ENCODE measurements at regions not wholly inside any gene's neighbourhood (a gene's known extent, or its start where the extent isn't known, plus 50 kb on each side); places are given as distances from the start of the nearest gene placed in this dataset.

DNA sequence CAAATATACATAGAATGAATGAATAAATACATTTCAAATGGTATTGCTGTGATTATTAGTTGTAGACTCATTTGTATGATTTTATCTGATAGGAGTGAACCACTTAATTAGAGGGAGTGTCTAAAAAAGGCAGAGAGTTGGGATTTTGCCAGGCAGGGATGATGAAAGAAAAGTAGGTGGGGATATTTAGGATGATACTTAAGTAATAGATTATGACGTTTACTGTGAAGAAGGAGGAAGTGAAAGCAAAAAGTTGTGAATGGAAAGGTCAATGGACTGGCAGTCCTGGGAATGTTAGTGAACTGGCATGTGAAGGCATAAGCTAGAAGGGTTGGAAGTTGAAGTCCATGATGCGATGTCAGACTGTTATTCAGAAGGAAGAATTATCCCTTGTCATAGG, 917.1 kb downstream of the RAPGEF2 start:
- Histone ChIP-seq H3K27ac (ENCODE audit: low read depth, low read length) (no peak overlapping the region), H4K20me1 (replicated peaks in 1 of 2; ENCODE audit: control insufficient read depth in 1 of 2, insufficient read depth in 2 of 2, low read length in 2 of 2) (no peaks in the 10 kb centered on the region), H2BK15ac (ENCODE audit: low read length) (no peak overlapping the region), H3K4me1 (replicated peaks in 1 of 4; ENCODE audit: control insufficient read depth in 3 of 4, insufficient read depth in 4 of 4, low read length in 3 of 4) (no peaks in the 10 kb centered on the region; a peak in 1 of 7 replicates), H3K9me3 (ENCODE audit: insufficient read depth in 2 of 2, low read depth in 1 of 2, low read length in 1 of 2) (no peaks in the 10 kb centered on the region; a peak in 1 of 4 replicates), H3K23ac (ENCODE audit: insufficient read length) (no peak overlapping the region), H3K4me2 (ENCODE audit: insufficient read depth in 1 of 2, low read depth in 2 of 2, low read length in 2 of 2) (no peak overlapping the region), H3K36me3 (ENCODE audit: control insufficient read depth in 2 of 4, insufficient read depth in 4 of 4, low read length in 3 of 4) (peaks cover 0 to 2% (median 0%) of the 10 kb centered on the region in 4 experiments; a peak in 1 of 8 replicates), H3K14ac (ENCODE audit: insufficient read length) (no peak overlapping the region), H3K4me3 (ENCODE audit: extremely low read depth in 1 of 4, insufficient read depth in 2 of 4, low read depth in 3 of 4, low read length in 4 of 4) (no peak overlapping the region), H3K9ac (replicated peaks in 1 of 4; ENCODE audit: extremely low read depth in 1 of 4, low read depth in 3 of 4, low read length in 3 of 4) (no peak overlapping the region), H4K91ac (replicated peaks; ENCODE audit: insufficient read length, low read length) (no peak overlapping the region), H4K8ac (ENCODE audit: extremely low read depth, insufficient read depth, low read length) (no peak overlapping the region), H2BK120ac (replicated peaks; ENCODE audit: low read depth, low read length) (no peak overlapping the region), H3K27me3 (replicated peaks in 1 of 4; ENCODE audit: control insufficient read depth in 3 of 4, extremely low read depth in 1 of 4, insufficient read depth in 3 of 4, low read length in 3 of 4) (no peaks in the 10 kb centered on the region), H3K79me2 (ENCODE audit: control insufficient read depth in 1 of 2, insufficient read depth in 2 of 2, low read length in 2 of 2) (no peaks in the 10 kb centered on the region), H3K23me2 (ENCODE audit: low read depth, low read length) (no peaks in the 10 kb centered on the region), H2BK12ac (ENCODE audit: low read depth, low read length) (no peak overlapping the region), H3K4ac (replicated peaks; ENCODE audit: insufficient read length, low read depth, low read length) (no peak overlapping the region), H3K56ac (replicated peaks; ENCODE audit: insufficient read length, low read depth, low read length) (no peak overlapping the region), H2BK20ac (ENCODE audit: low read length) (no peak overlapping the region), H3K18ac (ENCODE audit: extremely low read depth, low read length) (no peak overlapping the region), H4K5ac (ENCODE audit: insufficient read length, low read depth, low read length) (no peak overlapping the region), H3K79me1 (ENCODE audit: low read depth, low read length) (no peaks in the 10 kb centered on the region), H2AK5ac (ENCODE audit: low read depth, low read length) (no peak overlapping the region), H2AFZ (ENCODE audit: low read length) (no peak overlapping the region), H2BK5ac (ENCODE audit: low read depth, low read length) (no peak overlapping the region)
- FAIRE-seq: no peak
- ChIA-PET POLR2A (ENCODE audit: partially characterized antibody) (no interaction called here), CTCF (ENCODE audit: partially characterized antibody) (no interaction called here)
- WGBS, 2 experiments (ENCODE audit: extremely low coverage in 1 of 2, insufficient coverage in 1 of 2, insufficient read length in 1 of 2, insufficient replicate concordance in 2 of 2, low coverage in 1 of 2, low lambda C conversion rate in 2 of 2, missing lambda C conversion rate in 1 of 2): 93 to 100% methylated on average over 1 to 2 of the region's 2 CpGs
- DNase-seq (ENCODE audit: low read depth in 1 of 2, low spot score in 2 of 2): no peak
- TF ChIP-seq MAFK (IDR thresholded peaks at IDR 0.05; ENCODE audit: low read depth, low read length) (no peak), GTF2F1 (IDR thresholded peaks at IDR 0.05; ENCODE audit: borderline replicate concordance, low read depth, low read length) (no peak), JUND (IDR thresholded peaks at IDR 0.05; ENCODE audit: low read length) (no peak), FOSL1 (IDR thresholded peaks at IDR 0.05; ENCODE audit: insufficient read depth, low read depth, low read length) (no peak)
- TF ChIP-seq, protein P1, sequence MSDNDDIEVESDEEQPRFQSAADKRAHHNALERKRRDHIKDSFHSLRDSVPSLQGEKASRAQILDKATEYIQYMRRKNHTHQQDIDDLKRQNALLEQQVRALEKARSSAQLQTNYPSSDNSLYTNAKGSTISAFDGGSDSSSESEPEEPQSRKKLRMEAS (IDR thresholded peaks at IDR 0.05): no peak

Measured in H1 (cell line).